ENCODE measurements at regions not wholly inside any gene's neighbourhood (a gene's known extent, or its start where the extent isn't known, plus 50 kb on each side); places are given as distances from the start of the nearest gene placed in this dataset.

DNA sequence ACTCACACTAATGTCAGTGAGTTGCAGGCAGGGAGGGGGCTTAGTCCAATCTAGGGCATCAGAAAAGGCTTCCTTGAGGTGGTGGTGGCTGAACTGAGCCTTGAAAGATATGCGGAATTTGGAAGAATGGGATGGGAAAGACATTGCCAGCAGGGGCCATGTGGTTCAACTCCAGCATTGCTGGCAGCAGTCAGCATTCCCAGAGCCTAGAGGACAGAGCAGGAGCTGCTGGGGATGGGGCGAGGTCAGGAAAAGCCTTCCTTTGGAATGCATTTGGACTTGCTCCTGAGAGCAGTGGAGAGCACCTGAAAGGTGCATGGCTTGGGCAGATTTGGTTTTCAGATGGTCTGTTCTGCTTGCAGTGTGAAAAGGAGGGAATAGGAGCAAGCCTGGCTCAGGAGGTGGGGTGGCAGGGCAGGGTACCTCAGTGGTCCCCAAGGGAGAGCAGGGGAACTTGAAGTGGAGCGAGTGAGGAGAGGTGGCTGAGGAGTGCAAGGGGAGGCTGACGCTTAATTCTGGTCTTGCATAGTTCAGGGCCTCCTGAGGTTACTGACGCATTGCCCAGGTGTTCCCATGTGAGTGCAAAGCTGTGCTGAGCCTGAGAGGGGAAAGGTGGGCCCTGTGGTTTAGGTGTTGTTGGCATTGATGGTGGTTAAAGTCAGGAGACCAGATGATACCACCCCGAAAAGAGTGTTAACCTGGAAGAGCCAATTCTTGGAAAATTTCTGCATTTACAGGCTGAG, 112.1 kb upstream of the MGAT5 start:
- TF ChIP-seq ZFX (IDR thresholded peaks at IDR 0.05; ENCODE audit: borderline replicate concordance) = no peak
- TF ChIP-seq, protein P1, sequence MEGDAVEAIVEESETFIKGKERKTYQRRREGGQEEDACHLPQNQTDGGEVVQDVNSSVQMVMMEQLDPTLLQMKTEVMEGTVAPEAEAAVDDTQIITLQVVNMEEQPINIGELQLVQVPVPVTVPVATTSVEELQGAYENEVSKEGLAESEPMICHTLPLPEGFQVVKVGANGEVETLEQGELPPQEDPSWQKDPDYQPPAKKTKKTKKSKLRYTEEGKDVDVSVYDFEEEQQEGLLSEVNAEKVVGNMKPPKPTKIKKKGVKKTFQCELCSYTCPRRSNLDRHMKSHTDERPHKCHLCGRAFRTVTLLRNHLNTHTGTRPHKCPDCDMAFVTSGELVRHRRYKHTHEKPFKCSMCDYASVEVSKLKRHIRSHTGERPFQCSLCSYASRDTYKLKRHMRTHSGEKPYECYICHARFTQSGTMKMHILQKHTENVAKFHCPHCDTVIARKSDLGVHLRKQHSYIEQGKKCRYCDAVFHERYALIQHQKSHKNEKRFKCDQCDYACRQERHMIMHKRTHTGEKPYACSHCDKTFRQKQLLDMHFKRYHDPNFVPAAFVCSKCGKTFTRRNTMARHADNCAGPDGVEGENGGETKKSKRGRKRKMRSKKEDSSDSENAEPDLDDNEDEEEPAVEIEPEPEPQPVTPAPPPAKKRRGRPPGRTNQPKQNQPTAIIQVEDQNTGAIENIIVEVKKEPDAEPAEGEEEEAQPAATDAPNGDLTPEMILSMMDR (IDR thresholded peaks at IDR 0.05) = no peak
- H3K27ac ChIP-seq = no peak overlapping the region

DNA sequence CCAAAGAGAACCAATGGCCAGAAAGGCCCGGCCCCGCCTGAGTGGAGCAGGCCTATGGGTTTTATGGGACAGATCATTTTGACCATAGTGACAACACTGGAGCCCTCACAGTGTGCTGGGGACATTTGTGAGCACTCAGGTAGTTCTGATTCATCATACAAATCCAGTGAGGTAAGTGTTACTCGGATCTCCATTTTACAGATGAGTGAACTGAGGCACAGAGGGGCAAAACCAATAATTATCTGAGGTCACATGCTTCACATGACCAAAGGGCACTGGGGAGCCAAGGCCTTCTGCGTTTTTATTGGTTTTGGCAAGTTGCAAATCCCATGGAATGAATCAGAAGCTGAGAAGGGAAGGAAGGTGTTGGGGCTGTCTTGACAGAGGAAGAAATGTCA, 111.5 kb upstream of the MGAT5 start:
- no peak for TF ChIP-seq ZFX (IDR thresholded peaks at IDR 0.05; ENCODE audit: borderline replicate concordance)
- TF ChIP-seq, protein P1 (IDR thresholded peaks at IDR 0.05) = no peak

DNA sequence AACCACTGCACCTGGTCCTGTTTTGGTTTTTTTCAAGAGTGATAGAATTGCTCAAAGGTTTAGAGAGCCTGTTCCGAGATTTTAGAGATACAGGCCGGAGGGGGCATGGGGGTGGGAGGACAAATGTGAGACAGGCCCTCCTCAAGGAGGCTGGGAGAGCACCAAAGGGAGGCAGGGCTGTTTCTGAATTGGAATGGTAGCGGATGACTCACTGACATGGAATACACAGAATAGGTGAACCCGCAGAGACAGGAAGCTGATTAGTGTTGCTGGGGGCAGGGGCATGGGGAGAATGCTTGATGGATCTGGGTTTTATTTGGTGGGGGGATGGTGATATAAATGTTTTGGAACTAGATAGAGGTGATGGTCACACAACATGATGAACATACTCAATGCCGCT, 111.0 kb upstream of the MGAT5 start:
- H3K27ac ChIP-seq = no peak overlapping the region
- TF ChIP-seq, protein P1 (IDR thresholded peaks at IDR 0.05) = no peak
- no peak for TF ChIP-seq ZFX (IDR thresholded peaks at IDR 0.05; ENCODE audit: borderline replicate concordance)

More for the DNA sequence above, 111.5 kb upstream of the MGAT5 start:
- no peak overlapping the region for H3K27ac ChIP-seq

DNA sequence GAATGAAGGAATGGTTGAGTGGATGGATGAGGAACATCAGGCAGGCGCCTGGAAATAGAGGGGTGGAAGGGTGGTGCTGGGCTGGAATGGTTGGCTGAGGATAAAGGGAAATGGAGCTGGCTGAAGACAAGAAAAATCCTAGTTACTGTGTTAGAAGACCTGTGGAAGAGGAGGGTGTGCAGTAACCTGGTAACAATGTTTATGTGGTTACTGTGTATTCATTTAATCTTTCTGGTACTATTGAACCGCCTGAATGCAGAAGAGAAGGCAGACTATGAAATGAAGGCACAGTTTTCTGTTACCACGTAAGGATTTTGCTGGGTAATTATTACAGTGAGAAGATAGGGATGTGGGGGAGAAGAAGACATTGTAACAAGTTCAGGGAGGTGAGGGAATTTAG, 110.3 kb upstream of the MGAT5 start:
- TF ChIP-seq, protein P1 (IDR thresholded peaks at IDR 0.05) = no peak
- no peak for TF ChIP-seq ZFX (IDR thresholded peaks at IDR 0.05; ENCODE audit: borderline replicate concordance)
- no peak overlapping the region for H3K27ac ChIP-seq

- TF ChIP-seq, protein P1 (IDR thresholded peaks at IDR 0.05) = no peak
- TF ChIP-seq ZFX (IDR thresholded peaks at IDR 0.05; ENCODE audit: borderline replicate concordance) = no peak
- H3K27ac ChIP-seq = no peak overlapping the region
These were observed 109.7 kb upstream of the MGAT5 start for GRCh38 chr2:134144081-134144596.

DNA sequence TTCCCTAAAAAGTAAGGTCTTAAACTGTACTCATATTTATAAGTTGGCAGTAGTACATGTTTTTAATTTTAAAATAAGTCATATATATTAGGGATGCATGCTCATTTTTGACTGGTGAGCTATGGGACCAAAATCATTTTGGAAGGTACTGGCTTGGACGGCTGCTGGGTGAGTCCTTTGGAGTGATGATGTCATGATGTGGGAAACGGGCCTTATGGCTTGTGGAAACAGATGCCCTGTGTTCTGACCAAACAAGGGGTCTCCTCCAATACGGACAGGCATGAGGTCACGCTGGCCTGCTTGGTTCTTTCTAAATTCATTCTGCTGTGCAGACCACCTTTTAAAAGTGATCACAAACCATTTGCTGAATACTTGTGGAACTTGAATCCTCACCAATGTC, 109.2 kb upstream of the MGAT5 start:
- TF ChIP-seq ZFX (IDR thresholded peaks at IDR 0.05; ENCODE audit: borderline replicate concordance) = no peak
- TF ChIP-seq, protein P1 (IDR thresholded peaks at IDR 0.05) = no peak
- H3K27ac ChIP-seq = no peak overlapping the region

DNA sequence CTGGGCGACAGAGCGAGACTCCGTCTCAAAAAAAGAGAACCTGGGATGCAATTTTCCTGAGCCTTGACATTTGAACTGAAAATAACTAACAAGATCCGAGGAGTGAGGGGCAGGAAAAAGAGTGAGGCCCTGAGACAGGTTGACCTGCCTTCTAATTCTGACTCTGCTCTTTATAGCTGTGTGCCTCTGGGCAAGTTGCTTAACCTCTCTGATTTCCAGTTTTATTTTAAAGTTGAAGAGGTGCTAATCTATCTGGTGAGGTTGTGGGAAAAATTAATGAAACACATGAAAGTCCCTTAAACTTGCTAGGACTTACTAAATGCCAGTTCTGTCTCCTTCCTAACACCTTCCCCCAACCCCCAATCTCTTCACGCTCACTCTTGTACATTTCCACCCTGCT, 108.4 kb upstream of the MGAT5 start:
- TF ChIP-seq, protein P1 (IDR thresholded peaks at IDR 0.05) = no peak
- TF ChIP-seq ZFX (IDR thresholded peaks at IDR 0.05; ENCODE audit: borderline replicate concordance) = no peak

More for the DNA sequence above, 108.4 kb upstream of the MGAT5 start:
- H3K27ac ChIP-seq = no peak overlapping the region

Data from 22Rv1 (cell line).